Astrocyte of the spinal cord (primary cell): ENCODE measurements at regions not wholly inside any gene's neighbourhood (a gene's known extent, or its start where the extent isn't known, plus 50 kb on each side); places are given as distances from the start of the nearest gene placed in this dataset.

Experiments used
- DNase-seq: peaks from one replicate; pipeline ENCODE4 v3.0.0; 2011; ENCODE audit warnings: low read depth, low spot score
- H3K4me3 ChIP-seq: 2 replicates; pipeline ENCODE4 v1.5.1; 2011; ENCODE audit warnings: low read depth, mild to moderate bottlenecking, low read length, moderate library complexity
- in situ Hi-C: cut with HindIII; loops from 2 replicates; pipeline ENCODE4 v1.10.0; 2017; ENCODE audit warnings: low sequenced_read_pairs
- TF ChIP-seq, protein P1 (sequence below): IDR thresholded peaks from 2 replicates; pipeline ENCODE4 v1.5.1; 2012; ENCODE audit warnings: low read depth, mild to moderate bottlenecking, low read length, inconsistent platforms

DNA sequence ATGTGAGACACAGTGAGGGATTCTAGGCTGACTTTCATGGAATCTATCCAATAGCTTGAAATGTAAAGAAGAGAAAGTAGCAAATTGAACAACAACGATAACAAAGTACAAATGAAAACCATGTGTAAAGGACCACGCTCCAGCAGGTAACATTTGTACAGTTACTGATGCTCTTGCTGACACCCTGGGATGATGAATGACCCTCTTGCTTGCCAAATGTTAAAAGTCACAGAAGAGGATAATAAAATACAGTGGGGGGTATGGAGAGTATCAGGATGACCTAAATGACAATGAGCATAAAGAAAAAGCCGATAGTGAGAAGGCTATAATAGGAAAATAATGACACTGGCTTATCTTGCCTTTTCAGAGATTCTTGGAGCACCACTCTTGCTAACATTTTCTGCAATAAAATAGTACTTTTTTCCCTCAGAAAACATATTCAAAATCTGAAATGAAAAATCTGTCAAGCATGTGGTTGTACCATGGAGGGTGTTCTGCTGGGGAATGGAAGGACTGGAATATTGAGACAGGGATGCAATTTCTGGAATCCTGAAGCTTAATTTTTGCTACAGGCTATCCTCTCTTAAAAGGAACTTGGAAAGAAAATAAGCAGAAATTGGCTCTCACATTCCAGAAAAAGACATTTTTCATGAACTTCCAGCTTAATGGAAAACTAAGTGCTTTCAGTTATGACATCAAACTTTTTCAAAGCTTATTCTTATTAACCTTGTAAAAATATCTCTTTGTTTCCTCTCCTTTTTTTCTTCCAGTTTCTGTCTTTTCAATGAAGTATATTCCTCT, 303.2 kb upstream of the GHITM start:
- DNase-seq = no peak
- TF ChIP-seq, protein P1, sequence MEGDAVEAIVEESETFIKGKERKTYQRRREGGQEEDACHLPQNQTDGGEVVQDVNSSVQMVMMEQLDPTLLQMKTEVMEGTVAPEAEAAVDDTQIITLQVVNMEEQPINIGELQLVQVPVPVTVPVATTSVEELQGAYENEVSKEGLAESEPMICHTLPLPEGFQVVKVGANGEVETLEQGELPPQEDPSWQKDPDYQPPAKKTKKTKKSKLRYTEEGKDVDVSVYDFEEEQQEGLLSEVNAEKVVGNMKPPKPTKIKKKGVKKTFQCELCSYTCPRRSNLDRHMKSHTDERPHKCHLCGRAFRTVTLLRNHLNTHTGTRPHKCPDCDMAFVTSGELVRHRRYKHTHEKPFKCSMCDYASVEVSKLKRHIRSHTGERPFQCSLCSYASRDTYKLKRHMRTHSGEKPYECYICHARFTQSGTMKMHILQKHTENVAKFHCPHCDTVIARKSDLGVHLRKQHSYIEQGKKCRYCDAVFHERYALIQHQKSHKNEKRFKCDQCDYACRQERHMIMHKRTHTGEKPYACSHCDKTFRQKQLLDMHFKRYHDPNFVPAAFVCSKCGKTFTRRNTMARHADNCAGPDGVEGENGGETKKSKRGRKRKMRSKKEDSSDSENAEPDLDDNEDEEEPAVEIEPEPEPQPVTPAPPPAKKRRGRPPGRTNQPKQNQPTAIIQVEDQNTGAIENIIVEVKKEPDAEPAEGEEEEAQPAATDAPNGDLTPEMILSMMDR = no peak
- H3K4me3 ChIP-seq = no peak overlapping the region
- in situ Hi-C loops = no loop called here

DNA sequence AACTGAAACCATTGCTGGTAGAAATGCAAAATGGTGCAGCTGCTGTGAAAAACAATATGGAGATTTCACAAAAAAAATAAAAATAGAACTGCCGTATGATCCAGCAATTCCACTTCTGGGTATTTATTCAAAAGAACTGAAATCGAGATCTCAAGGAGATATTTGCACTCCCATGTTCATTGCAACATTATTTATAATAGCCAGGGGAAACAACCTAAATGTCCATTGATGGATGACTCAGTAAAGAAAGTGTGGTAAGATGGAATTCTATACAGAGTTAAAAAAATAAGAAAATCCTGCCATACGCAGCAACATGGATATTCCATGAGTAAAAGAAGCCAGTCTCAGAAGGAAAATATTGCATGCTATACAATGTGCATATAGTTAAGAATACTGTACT, 290.6 kb upstream of the GHITM start:
- DNase-seq = no peak
- TF ChIP-seq, protein P1 = no peak
- in situ Hi-C loops = no loop called here
- no peak overlapping the region for H3K4me3 ChIP-seq

DNA sequence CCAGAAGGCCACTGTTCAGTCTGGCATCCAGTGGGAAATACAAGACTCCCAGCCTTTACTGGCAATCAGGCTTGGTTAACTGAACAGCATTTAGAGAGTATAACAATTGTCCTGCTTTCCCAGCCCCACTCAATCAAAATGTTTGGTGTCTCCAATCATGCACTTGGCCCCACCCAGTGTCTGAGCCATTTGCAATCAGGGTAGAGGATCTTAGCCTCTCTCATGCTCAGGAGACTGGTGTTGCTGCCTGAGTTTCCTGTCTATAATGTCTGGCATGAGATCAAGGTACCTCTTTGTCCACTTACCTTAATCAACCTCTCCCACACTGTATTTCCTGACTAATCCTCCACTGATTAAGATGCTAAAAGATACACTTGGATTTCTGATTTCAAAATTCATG, 290.2 kb upstream of the GHITM start:
- TF ChIP-seq, protein P1 = no peak
- DNase-seq = no peak
- no peak overlapping the region for H3K4me3 ChIP-seq
- in situ Hi-C loops = no loop called here

DNA sequence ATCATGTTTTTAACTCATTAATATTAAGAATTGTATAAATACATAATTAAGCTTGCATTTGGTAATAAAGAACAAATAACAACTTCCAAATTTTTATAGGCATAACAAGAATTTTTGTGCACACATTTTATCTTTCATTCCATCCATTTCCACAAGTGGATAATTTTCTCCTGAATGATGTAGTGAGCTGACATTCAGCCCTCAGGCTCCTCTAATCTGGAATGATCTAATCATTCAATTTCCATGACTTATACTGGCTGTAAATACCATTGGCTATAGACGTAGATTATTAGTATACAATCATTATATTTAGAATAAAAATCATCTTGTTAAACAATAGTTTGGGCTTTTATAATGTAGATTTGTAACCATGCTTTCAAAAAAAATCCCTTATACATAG, 287.2 kb upstream of the GHITM start:
- H3K4me3 ChIP-seq = no peak overlapping the region
- TF ChIP-seq, protein P1 = no peak
- in situ Hi-C loops = no loop called here
- no peak for DNase-seq

DNA sequence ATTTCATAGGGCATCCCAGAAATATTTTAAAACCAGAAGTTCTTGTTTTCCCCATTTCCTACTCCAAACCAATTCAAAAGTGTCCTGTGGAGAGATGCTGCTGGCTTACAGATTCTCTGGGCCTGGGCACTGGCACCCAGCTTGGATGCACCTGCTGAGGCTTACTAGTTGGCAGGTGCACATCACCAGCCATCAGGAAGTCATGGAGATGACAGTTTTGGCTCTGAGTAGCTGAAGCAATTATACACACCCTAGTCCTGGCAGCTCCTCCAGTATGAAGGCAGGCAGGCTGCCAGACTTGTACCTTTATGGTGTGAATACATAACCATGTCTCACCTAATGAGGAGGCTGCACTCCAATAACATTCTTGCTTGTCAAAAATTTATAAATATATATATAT, 276.6 kb upstream of the GHITM start:
- H3K4me3 ChIP-seq = no peak overlapping the region
- in situ Hi-C loops = no loop called here
- TF ChIP-seq, protein P1 = no peak
- no peak for DNase-seq

DNA sequence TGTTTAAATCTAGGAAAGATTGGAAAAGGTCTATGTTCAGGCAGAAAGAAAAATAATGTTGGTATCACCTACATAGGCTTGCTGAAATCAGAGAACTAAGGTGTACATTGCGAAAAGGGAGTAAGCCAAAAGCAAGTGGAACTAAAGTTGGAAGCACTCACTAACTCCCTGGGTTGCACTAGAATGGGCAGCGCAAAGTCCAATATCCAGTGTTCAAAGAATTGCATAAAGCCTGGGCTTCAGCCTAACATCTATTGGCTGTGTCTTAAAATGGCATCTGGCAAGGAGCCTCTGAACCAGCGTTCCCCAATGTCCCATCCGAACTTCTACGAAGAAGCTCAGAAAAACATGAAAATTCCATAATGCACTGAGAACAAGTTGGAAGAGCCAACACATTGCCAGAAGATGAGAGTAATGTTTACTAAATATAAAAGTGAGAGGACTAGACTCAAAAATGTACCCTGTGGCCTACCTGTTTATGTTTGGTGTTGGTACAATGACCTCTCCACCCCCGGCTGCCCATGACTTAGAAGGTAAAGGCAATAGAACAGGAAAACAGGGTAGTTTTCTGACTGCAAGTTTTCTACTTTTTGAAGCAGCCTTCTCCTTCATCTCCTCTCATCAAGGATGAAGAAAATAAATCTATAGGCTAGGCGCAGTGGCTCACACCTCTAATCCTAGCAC, 275.9 kb upstream of the GHITM start:
- in situ Hi-C loops = no loop called here
- no peak for DNase-seq
- H3K4me3 ChIP-seq = no peak overlapping the region
- TF ChIP-seq, protein P1 = no peak
